OCI-LY1 (cell line): ENCODE measurements at regions not wholly inside any gene's neighbourhood (a gene's known extent, or its start where the extent isn't known, plus 50 kb on each side); places are given as distances from the start of the nearest gene placed in this dataset.
"Not testable (repeated sequence)": the region's sequence is repeated elsewhere in the genome, so short reads cannot be mapped to it uniquely, and the experiment has no call there.

Experiments used
- H2AFZ ChIP-seq: fragments of 200-600 bp; sonication (generic), shearing (Covaris generic); 2 replicates; pipeline ENCODE4 v1.6.0; 2014; ENCODE audit warnings: antibody characterized with exemption, mild to moderate bottlenecking, low read length
- H3F3A ChIP-seq: fragments of 200-600 bp; sonication (generic), shearing (Covaris generic); 2 replicates; pipeline ENCODE4 v1.6.0; 2014; ENCODE audit warnings: mild to moderate bottlenecking, antibody characterized with exemption, low read length, moderate library complexity; ENCODE audit not compliant: insufficient read depth
- H3K27ac ChIP-seq: fragments of 200-600 bp; sonication (generic); 2 replicates; pipeline ENCODE4 v1.5.1; 2014; ENCODE audit warnings: low read length, mixed run types, mild to moderate bottlenecking, low read depth; ENCODE audit not compliant: poor library complexity, severe bottlenecking
- H3K27me3 ChIP-seq: fragments of 200-600 bp; sonication (generic); 2 replicates; pipeline ENCODE4 v1.6.0; 2014; ENCODE audit warnings: antibody characterized with exemption, mild to moderate bottlenecking, low read length, moderate library complexity; ENCODE audit not compliant: insufficient read depth
- H3K36me3 ChIP-seq: fragments of 200-600 bp; sonication (generic); 2 replicates; pipeline ENCODE4 v1.6.1; 2014; ENCODE audit warnings: mild to moderate bottlenecking, antibody characterized with exemption, low read length, moderate library complexity, mixed read lengths; ENCODE audit not compliant: insufficient read depth
- H3K4me1 ChIP-seq: fragments of 200-600 bp; sonication (generic); 2 replicates; pipeline ENCODE4 v1.5.1; 2014; ENCODE audit warnings: mild to moderate bottlenecking, low read length, moderate library complexity; ENCODE audit not compliant: insufficient read depth, severe bottlenecking
- H3K4me2 ChIP-seq: fragments of 200-600 bp; sonication (generic), shearing (Covaris generic); 2 replicates; pipeline ENCODE4 v1.6.1; 2014; ENCODE audit warnings: low read length
- H3K4me3 ChIP-seq: fragments of 200-600 bp; sonication (generic); 2 replicates; pipeline ENCODE4 v1.5.1; 2014; ENCODE audit warnings: low read length, low read depth, mild to moderate bottlenecking, mixed read lengths; ENCODE audit not compliant: poor library complexity, severe bottlenecking
- H3K79me2 ChIP-seq: fragments of 200-600 bp; shearing (Covaris generic); 2 replicates; pipeline ENCODE4 v1.6.1; 2016; ENCODE audit warnings: mixed run types, low read length, mixed read lengths; ENCODE audit not compliant: insufficient read depth
- H3K9ac ChIP-seq: fragments of 200-600 bp; sonication (generic), shearing (Covaris generic); 2 replicates; pipeline ENCODE4 v1.6.1; 2014; ENCODE audit warnings: mild to moderate bottlenecking, low read length, mixed read lengths
- H3K9me2 ChIP-seq: fragments of 200-600 bp; sonication (generic), shearing (Covaris generic); 2 replicates; pipeline ENCODE4 v1.6.1; 2014; ENCODE audit warnings: low read depth, mild to moderate bottlenecking, low read length, mixed read lengths
- H3K9me3 ChIP-seq: fragments of 200-600 bp; shearing (Covaris generic); 2 replicates; pipeline ENCODE4 v1.6.1; 2014; ENCODE audit warnings: low read length, mixed read lengths
- H4K20me1 ChIP-seq: fragments of 200-600 bp; sonication (generic), shearing (Covaris generic); 2 replicates; pipeline ENCODE4 v1.6.0; 2016; ENCODE audit warnings: mild to moderate bottlenecking, low read length; ENCODE audit not compliant: insufficient read depth
- EZH2 ChIP-seq: fragments of 200-600 bp; sonication (generic), shearing (Covaris generic); IDR thresholded peaks from 2 replicates; pipeline ENCODE4 v1.8.0; 2017; ENCODE audit warnings: borderline replicate concordance, mixed run types, mild to moderate bottlenecking, antibody characterized with exemption, low read length, moderate library complexity, mixed read lengths
- TF ChIP-seq, protein P1 (sequence below): fragments of 200-600 bp; sonication (generic), shearing (Covaris generic); IDR thresholded peaks from 2 replicates; pipeline ENCODE4 v1.5.1; 2017; ENCODE audit warnings: mild to moderate bottlenecking, antibody characterized with exemption, low read length, moderate library complexity, mixed read lengths

DNA sequence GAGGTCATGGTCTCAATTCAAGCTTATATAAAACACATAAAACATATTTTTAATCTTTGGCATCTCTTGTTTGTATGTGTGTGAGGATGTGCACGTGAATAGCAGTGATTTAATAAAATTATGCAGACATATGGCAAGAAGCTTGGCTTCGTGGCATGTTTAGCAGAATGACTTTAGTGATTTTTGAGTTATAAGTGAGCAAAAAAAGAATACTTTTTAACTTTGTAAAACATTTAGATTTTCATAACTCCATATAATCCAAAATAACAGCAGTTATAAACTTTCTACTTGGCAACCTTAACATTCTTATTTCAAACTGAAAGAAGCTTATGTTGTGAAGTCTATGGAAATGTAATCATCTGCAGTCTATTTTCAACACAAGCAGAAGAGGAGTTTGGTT, 120.6 kb downstream of the SLITRK1 start:
- TF ChIP-seq, protein P1, sequence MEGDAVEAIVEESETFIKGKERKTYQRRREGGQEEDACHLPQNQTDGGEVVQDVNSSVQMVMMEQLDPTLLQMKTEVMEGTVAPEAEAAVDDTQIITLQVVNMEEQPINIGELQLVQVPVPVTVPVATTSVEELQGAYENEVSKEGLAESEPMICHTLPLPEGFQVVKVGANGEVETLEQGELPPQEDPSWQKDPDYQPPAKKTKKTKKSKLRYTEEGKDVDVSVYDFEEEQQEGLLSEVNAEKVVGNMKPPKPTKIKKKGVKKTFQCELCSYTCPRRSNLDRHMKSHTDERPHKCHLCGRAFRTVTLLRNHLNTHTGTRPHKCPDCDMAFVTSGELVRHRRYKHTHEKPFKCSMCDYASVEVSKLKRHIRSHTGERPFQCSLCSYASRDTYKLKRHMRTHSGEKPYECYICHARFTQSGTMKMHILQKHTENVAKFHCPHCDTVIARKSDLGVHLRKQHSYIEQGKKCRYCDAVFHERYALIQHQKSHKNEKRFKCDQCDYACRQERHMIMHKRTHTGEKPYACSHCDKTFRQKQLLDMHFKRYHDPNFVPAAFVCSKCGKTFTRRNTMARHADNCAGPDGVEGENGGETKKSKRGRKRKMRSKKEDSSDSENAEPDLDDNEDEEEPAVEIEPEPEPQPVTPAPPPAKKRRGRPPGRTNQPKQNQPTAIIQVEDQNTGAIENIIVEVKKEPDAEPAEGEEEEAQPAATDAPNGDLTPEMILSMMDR = no peak
- TF ChIP-seq EZH2 = no peak
- H2AFZ ChIP-seq = no peak overlapping the region
- H3K4me1 ChIP-seq = no peaks in the 10 kb centered on the region
- H3K9me2 ChIP-seq = no peaks in the 10 kb centered on the region
- H3K9ac ChIP-seq = no peak overlapping the region
- H3K27ac ChIP-seq = no peak overlapping the region
- no peak overlapping the region for H3K4me2 ChIP-seq
- H3K27me3 ChIP-seq = no peaks in the 10 kb centered on the region
- H3K9me3 ChIP-seq = no peaks in the 10 kb centered on the region
- no peak overlapping the region for H3K4me3 ChIP-seq
- H4K20me1 ChIP-seq = no peaks in the 10 kb centered on the region
- no peaks in the 10 kb centered on the region for H3K36me3 ChIP-seq
- no peaks in the 10 kb centered on the region for H3K79me2 ChIP-seq
- H3F3A ChIP-seq = no peaks in the 10 kb centered on the region

DNA sequence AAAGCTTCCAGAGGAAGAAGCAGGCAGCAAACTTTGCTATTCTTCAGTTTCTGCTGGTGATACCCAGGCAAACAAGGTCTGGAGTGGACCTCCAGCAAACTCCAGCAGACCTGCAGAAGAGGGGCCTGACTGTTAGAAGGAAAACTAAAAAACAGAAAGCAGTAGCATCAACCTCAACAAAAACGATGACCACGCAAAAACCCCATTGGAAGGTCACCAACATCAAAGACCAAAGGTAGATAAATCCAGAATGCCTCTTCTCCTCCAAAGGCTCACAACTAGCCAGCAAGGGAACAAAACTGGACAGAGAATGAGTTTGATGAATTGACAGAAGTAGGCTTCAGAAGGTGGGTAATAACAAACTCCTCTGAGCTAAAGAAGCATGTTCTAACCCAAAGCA, 127.1 kb downstream of the SLITRK1 start:
- H3K9me3 ChIP-seq, H3K36me3 ChIP-seq, H4K20me1 ChIP-seq, H3K4me1 ChIP-seq, H3K27ac ChIP-seq, H2AFZ ChIP-seq, H3K9me2 ChIP-seq, H3K79me2 ChIP-seq, H3F3A ChIP-seq, H3K4me2 ChIP-seq, H3K27me3 ChIP-seq, H3K4me3 ChIP-seq, H3K9ac ChIP-seq: not testable (repeated sequence)

DNA sequence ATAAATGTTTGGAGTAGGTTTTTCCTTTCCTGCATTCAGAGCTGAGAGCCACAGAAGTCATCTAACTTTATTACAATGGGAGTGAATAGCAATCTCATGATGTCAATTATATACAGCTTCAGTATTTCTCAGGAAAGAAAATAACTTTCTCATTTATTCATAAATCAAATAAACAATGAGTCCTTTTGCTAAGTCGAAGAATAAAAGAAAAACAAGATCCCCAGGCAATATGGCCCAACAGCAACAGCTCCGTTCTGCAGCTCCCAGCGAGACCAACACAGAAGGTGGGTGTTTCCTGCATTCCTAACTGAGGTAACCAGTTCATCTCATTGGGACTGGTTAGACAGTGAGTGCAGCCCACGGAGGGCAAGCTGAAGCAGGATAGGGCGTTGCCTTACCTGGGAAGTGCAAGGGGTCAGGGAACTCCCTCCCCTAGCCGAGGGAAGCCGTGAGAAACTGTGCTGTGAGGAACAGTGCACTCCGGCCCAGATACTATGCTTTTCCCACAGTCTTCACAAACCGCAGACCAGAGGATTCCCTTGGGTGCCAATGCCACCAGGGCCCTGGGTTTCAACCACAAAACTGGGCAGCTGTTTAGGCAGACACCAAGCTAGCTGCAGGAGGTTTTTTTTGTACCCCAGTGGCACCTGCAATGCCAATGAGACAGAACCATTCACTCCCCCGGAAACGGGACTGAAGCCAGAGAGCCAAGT, 128.2 kb downstream of the SLITRK1 start:
- no peak overlapping the region for H3K4me3 ChIP-seq
- H3K9ac ChIP-seq = no peak overlapping the region
- H3F3A ChIP-seq = no peaks in the 10 kb centered on the region
- H3K79me2 ChIP-seq = no peaks in the 10 kb centered on the region
- no peaks in the 10 kb centered on the region for H3K9me3 ChIP-seq
- no peak overlapping the region for H3K4me2 ChIP-seq
- no peaks in the 10 kb centered on the region for H3K9me2 ChIP-seq
- no peaks in the 10 kb centered on the region for H4K20me1 ChIP-seq
- H3K27ac ChIP-seq = no peak overlapping the region
- TF ChIP-seq, protein P1 = no peak
- H3K27me3 ChIP-seq = no peaks in the 10 kb centered on the region
- H2AFZ ChIP-seq = no peak overlapping the region
- no peaks in the 10 kb centered on the region for H3K4me1 ChIP-seq
- no peaks in the 10 kb centered on the region for H3K36me3 ChIP-seq

DNA sequence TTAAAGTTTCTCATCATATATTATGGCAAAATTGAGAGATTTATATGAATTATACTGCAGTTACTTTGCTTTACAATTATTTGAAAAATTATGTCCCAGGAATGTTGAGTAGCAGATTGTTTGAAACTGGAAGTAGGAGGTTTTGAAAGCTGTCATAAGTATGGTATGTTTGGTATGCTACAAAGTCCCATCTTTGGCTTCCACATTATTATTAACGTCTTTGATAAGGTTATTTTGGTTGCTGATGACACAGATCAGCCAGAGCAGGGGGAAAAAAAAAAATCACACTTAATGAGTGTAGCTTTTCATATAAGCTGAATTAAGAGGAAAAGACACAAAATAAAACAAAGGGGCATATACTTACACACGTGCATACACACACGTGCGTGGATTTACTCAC, 130.1 kb downstream of the SLITRK1 start:
- no peaks in the 10 kb centered on the region for H3F3A ChIP-seq
- no peaks in the 10 kb centered on the region for H3K9me3 ChIP-seq
- TF ChIP-seq, protein P1 = no peak
- no peak for TF ChIP-seq EZH2
- H4K20me1 ChIP-seq = no peaks in the 10 kb centered on the region
- H3K9me2 ChIP-seq = no peaks in the 10 kb centered on the region
- no peaks in the 10 kb centered on the region for H3K4me1 ChIP-seq
- no peak overlapping the region for H3K4me3 ChIP-seq
- H3K36me3 ChIP-seq = no peaks in the 10 kb centered on the region
- H3K27me3 ChIP-seq = no peaks in the 10 kb centered on the region
- H3K79me2 ChIP-seq = no peaks in the 10 kb centered on the region
- H3K4me2 ChIP-seq = no peak overlapping the region
- no peak overlapping the region for H2AFZ ChIP-seq
- no peak overlapping the region for H3K9ac ChIP-seq
- no peak overlapping the region for H3K27ac ChIP-seq
